Panc1 (cell line): ENCODE measurements at regions not wholly inside any gene's neighbourhood (a gene's known extent, or its start where the extent isn't known, plus 50 kb on each side); places are given as distances from the start of the nearest gene placed in this dataset.

Source experiments
- ATAC-seq: fragments of 200-7000 bp; cut with Tn5 transposase; 2 replicates; pipeline ENCODE4 v1.9.1; 2020; ENCODE audit warnings: mild to moderate bottlenecking, moderate library complexity
- BruUV-seq: library from RNA; stranded (reverse); fragments of 400-500 nt; replicated peaks from 2 replicates; lab custom pipeline; 2021; lab: Mats Ljungman, UMichigan
- CTCF ChIA-PET: fragments of 300-600 bp; sonication (Branson Sonifier 250); formaldehyde crosslinking; loops from one replicate; lab custom pipeline; 2022; ENCODE audit warnings: antibody characterized with exemption; lab: Charles Lee
- POLR2A ChIA-PET: fragments of 300-600 bp; sonication (Branson Sonifier 250); formaldehyde crosslinking; loops from one replicate; lab custom pipeline; 2022; ENCODE audit warnings: antibody characterized with exemption; lab: Charles Lee
- DNase-seq: peaks from one replicate; pipeline ENCODE4 v3.0.0-alpha.2; 2010; ENCODE audit warnings: low read depth, low spot score
- H3K27ac ChIP-seq: 2 replicates; pipeline ENCODE4 v1.5.1; 2011; ENCODE audit warnings: mild to moderate bottlenecking, low read length, inconsistent platforms
- H3K27me3 ChIP-seq: fragments of 200-500 bp; sonication (Bioruptor generic); 2 replicates; pipeline ENCODE4 v1.6.0; 2014; ENCODE audit warnings: low read length, inconsistent platforms; ENCODE audit not compliant: control insufficient read depth, insufficient read depth
- H3K36me3 ChIP-seq: fragments of 200-500 bp; sonication (Bioruptor generic); 2 replicates; pipeline ENCODE4 v1.5.1; 2014; ENCODE audit warnings: inconsistent platforms, mild to moderate bottlenecking, low read length, moderate library complexity; ENCODE audit not compliant: control insufficient read depth, insufficient read depth
- H3K4me1 ChIP-seq: 2 replicates; pipeline ENCODE4 v1.5.1; 2011; ENCODE audit warnings: inconsistent platforms, mild to moderate bottlenecking, low read length, moderate library complexity; ENCODE audit not compliant: control insufficient read depth, insufficient read depth
- H3K4me3 ChIP-seq, 2 experiments: 2 replicates each; pipeline ENCODE4 v1.5.1; 2011 to 2012; ENCODE audit warnings: low read depth in 2 of 2, low read length in 2 of 2, mild to moderate bottlenecking in 2 of 2, inconsistent platforms in 1 of 2, moderate library complexity in 1 of 2
- H3K9me3 ChIP-seq: fragments of 200-500 bp; sonication (Bioruptor generic); 2 replicates; pipeline ENCODE4 v1.5.1; 2014; ENCODE audit warnings: low read depth, mild to moderate bottlenecking, inconsistent platforms, low read length, moderate library complexity; ENCODE audit not compliant: control insufficient read depth, insufficient read depth
- CTCF ChIP-seq: fragments of 450-650 bp; IDR thresholded peaks from 2 replicates; pipeline ENCODE4 v1.5.1; 2017; ENCODE audit warnings: mild to moderate bottlenecking
- POLR2AphosphoS5 ChIP-seq: IDR thresholded peaks from 2 replicates; pipeline ENCODE4 v1.6.1; 2012; ENCODE audit warnings: mild to moderate bottlenecking, low read depth, low read length, moderate library complexity
- REST ChIP-seq, 2 experiments: IDR thresholded peaks; 2 replicates each; pipeline ENCODE4 v1.6.1; 2011 to 2012; ENCODE audit warnings: low read depth in 2 of 2, control low read depth in 1 of 2, low read length in 1 of 2, mild to moderate bottlenecking in 1 of 2, moderate library complexity in 1 of 2; ENCODE audit not compliant: insufficient read depth in 1 of 2
- SIN3A ChIP-seq: IDR thresholded peaks from 2 replicates; pipeline ENCODE4 v1.6.1; 2012; ENCODE audit warnings: low read depth, mild to moderate bottlenecking, low read length, moderate library complexity, borderline replicate concordance; ENCODE audit not compliant: insufficient read depth
- TCF7L2 ChIP-seq: IDR thresholded peaks from 2 replicates; pipeline ENCODE4 v1.6.1; 2011; ENCODE audit warnings: mild to moderate bottlenecking, low read depth, low read length, inconsistent platforms
- in situ Hi-C: cut with HindIII; loops from 2 replicates; pipeline ENCODE4 v1.10.0; 2016; ENCODE audit warnings: low sequenced_read_pairs, low pct_unique_long_range_greater_than_20kb
- intact Hi-C: fragments of 100-400 bp; cut with micrococcal nuclease; formaldehyde crosslinking; loops from one replicate; pipeline ENCODE4 v1.10.0; 2022; ENCODE audit not compliant: unreplicated experiment

GRCh38 chr4:52288212-52288855 lies 237.2 kb downstream of the SPATA18 start:
- POLR2A ChIA-PET = no interaction called here
- DNase-seq (no peak), ATAC-seq (no peak)
- Histone ChIP-seq H3K27ac (no peak overlapping the region), H3K4me1 (no peaks in the 10 kb centered on the region), H3K9me3 (no peaks in the 10 kb centered on the region), H3K36me3 (no peaks in the 10 kb centered on the region), H3K4me3 (no peak overlapping the region), H3K27me3 (no peaks in the 10 kb centered on the region)
- CTCF ChIA-PET = no interaction called here
- BruUV-seq = no TSS peak
- in situ Hi-C loops (no loop called here), intact Hi-C loops (no loop called here)
- TF ChIP-seq CTCF = no peak
- no peak for TF ChIP-seq TCF7L2
- TF ChIP-seq SIN3A = no peak
- TF ChIP-seq POLR2AphosphoS5 = no peak

- ChIA-PET CTCF (no interaction called here), POLR2A (no interaction called here)
- in situ Hi-C loops (no loop called here), intact Hi-C loops (no loop called here)
- H3K36me3 ChIP-seq = no peaks in the 10 kb centered on the region
- no peak for ATAC-seq
- BruUV-seq = no TSS peak
- H3K9me3 ChIP-seq = no peaks in the 10 kb centered on the region
- H3K4me3 ChIP-seq = no peak overlapping the region
- no peak for TF ChIP-seq TCF7L2
- no peak for TF ChIP-seq CTCF
- TF ChIP-seq POLR2AphosphoS5 = no peak
- no peak for TF ChIP-seq REST (IDR thresholded peaks at IDR 0.05; ENCODE audit: insufficient read depth in 1 of 2, low read depth in 2 of 2, low read length in 1 of 2)
- no peaks in the 10 kb centered on the region for H3K27me3 ChIP-seq
- H3K4me1 ChIP-seq = no peaks in the 10 kb centered on the region
- no peak overlapping the region for H3K27ac ChIP-seq
- no peak for DNase-seq
Observed at GRCh38 chr4:52290466-52290865, 239.4 kb downstream of the SPATA18 start.
